GM12878 (cell line): ENCODE measurements at regions not wholly inside any gene's neighbourhood (a gene's known extent, or its start where the extent isn't known, plus 50 kb on each side); places are given as distances from the start of the nearest gene placed in this dataset.

Experiments
- ATAC-seq: fragments of 200-7000 bp; cut with Tn5 transposase; 3 replicates; pipeline ENCODE4 v1.9.1; 2020; ENCODE audit warnings: mild to moderate bottlenecking, moderate library complexity
- BruUV-seq: library from RNA; stranded (reverse); fragments of 400-500 nt; replicated peaks from 2 replicates; lab custom pipeline; 2021; lab: Mats Ljungman, UMichigan
- CTCF ChIA-PET: fragments of 300-600 bp; sonication (Branson Sonifier 250); formaldehyde crosslinking; extraction: SDS; loops from one replicate; lab custom pipeline; 2021; ENCODE audit warnings: inconsistent platforms; lab: Yijun Ruan, JAX
- POLR2A ChIA-PET: fragments of 350-600 bp; formaldehyde crosslinking; extraction: SDS; loops from one replicate; lab custom pipeline; 2021; ENCODE audit warnings: inconsistent platforms; lab: Charles Lee
- RAD21 ChIA-PET: fragments of 300-600 bp; sonication (Branson Sonifier 250); formaldehyde crosslinking; loops from one replicate; lab custom pipeline; 2023; ENCODE audit warnings: antibody characterized with exemption; ENCODE audit not compliant: unreplicated experiment; lab: Charles Lee
- SMC1A ChIA-PET: fragments of 300-600 bp; sonication (Branson Sonifier 250); formaldehyde crosslinking; loops from one replicate; lab custom pipeline; 2023; ENCODE audit not compliant: unreplicated experiment, uncharacterized antibody; lab: Charles Lee
- DNase-seq: peaks from one replicate; pipeline ENCODE4 v3.0.0-alpha.2; 2011; ENCODE audit warnings: low read depth, low spot score
- FAIRE-seq: peaks from 3 replicates; lab custom pipeline; 2011; peaks lifted over from hg19 to GRCh38; lab: Jason Lieb, UNC
- H2AFZ ChIP-seq: 2 replicates; pipeline ENCODE4 v1.6.0; 2011; ENCODE audit warnings: low read depth, low read length, control low read depth; ENCODE audit not compliant: control insufficient read depth
- H3K27ac ChIP-seq: 2 replicates; pipeline ENCODE4 v1.5.1; 2011; ENCODE audit warnings: control low read depth; ENCODE audit not compliant: control insufficient read depth, insufficient read depth
- H3K27me3 ChIP-seq, 2 experiments: replicated peaks in 1 of 2; 2 replicates each; pipeline versions ENCODE4 v1.6.0 to v1.6.1; 2011; ENCODE audit warnings: low read length in 1 of 2; ENCODE audit not compliant: control insufficient read depth in 2 of 2, insufficient read depth in 2 of 2
- H3K36me3 ChIP-seq, 2 experiments: 2 replicates each; pipeline ENCODE4 v1.5.1; 2011; ENCODE audit warnings: low read length in 1 of 2; ENCODE audit not compliant: control insufficient read depth in 2 of 2, insufficient read depth in 2 of 2
- H3K4me1 ChIP-seq: 2 replicates; pipeline ENCODE4 v1.6.1; 2011; ENCODE audit warnings: mild to moderate bottlenecking, low read length, moderate library complexity, mixed read lengths; ENCODE audit not compliant: control insufficient read depth, insufficient read depth
- H3K4me2 ChIP-seq: 2 replicates; pipeline ENCODE4 v1.6.0; 2011; ENCODE audit warnings: control low read depth; ENCODE audit not compliant: control insufficient read depth, insufficient read depth
- H3K4me3 ChIP-seq: fragments of 200-600 bp; sonication (generic); 2 replicates; pipeline ENCODE4 v1.5.1; 2016
- H3K79me2 ChIP-seq: 2 replicates; pipeline ENCODE4 v1.6.0; 2011; ENCODE audit warnings: low read length; ENCODE audit not compliant: control insufficient read depth, insufficient read depth
- H3K9ac ChIP-seq: 2 replicates; pipeline ENCODE4 v1.8.0; 2011; ENCODE audit warnings: low read length, control low read depth, mixed read lengths; ENCODE audit not compliant: control insufficient read depth, insufficient read depth
- H3K9me3 ChIP-seq: replicated peaks from 3 replicates; pipeline ENCODE4 v1.5.1; 2011; ENCODE audit warnings: mild to moderate bottlenecking, low read length; ENCODE audit not compliant: control insufficient read depth, insufficient read depth
- H4K20me1 ChIP-seq: 2 replicates; pipeline ENCODE4 v1.6.0; 2011; ENCODE audit not compliant: control insufficient read depth, insufficient read depth
- IRF4 ChIP-seq: IDR thresholded peaks from 2 replicates; pipeline ENCODE4 v1.6.1; 2011; ENCODE audit warnings: low read depth, low read length
- KAT2A ChIP-seq: conservative IDR thresholded peaks from 2 replicates; pipeline ENCODE4 v1.6.1; 2011; ENCODE audit warnings: low read depth, low read length; ENCODE audit not compliant: control insufficient read depth
- PKNOX1 ChIP-seq: fragments of 450-650 bp; IDR thresholded peaks from 2 replicates; pipeline ENCODE4 v1.6.1; 2016; ENCODE audit warnings: mild to moderate bottlenecking
- ZBTB4 ChIP-seq: fragments of 450-650 bp; formaldehyde crosslinking; IDR thresholded peaks from 2 replicates; pipeline ENCODE4 v1.4.0; 2022; ENCODE audit warnings: mild to moderate bottlenecking, moderate library complexity
- WGBS: methylation state at CpG from one replicate; pipeline ENCODE4 v1.1.6; 2016; ENCODE audit warnings: low lambda C conversion rate; ENCODE audit not compliant: insufficient replicate concordance, insufficient coverage; ENCODE audit errors: missing lambda C conversion rate; 5-methylcytosine and 5-hydroxymethylcytosine counted together
- in situ Hi-C: fragments of 300-500 bp; cut with MboI; formaldehyde crosslinking; loops from 9 replicates; pipeline ENCODE4 v1.14.3; 2018; ENCODE audit warnings: mixed read lengths
- intact Hi-C: fragments of 100-400 bp; cut with micrococcal nuclease; formaldehyde crosslinking; loops from one replicate; pipeline ENCODE4 v1.14.2; 2022; ENCODE audit not compliant: unreplicated experiment

GRCh38 chr4:170657761-170658160 is 568.0 kb upstream of the AADAT start:
- FAIRE-seq (no peak), ATAC-seq (no peak), DNase-seq (no peak)
- WGBS: 50% methylated on average over 2 of the region's 2 CpGs
- ChIA-PET POLR2A (no interaction called here), CTCF (no interaction called here), SMC1A (interaction anchor here (0.7 kb wide), 1 partner anchor 774 kb away, joined by 3 read pairs; no protein-coding TSS in a partner anchor), RAD21 (no interaction called here)
- no TSS peak for BruUV-seq
- no peaks in the 10 kb centered on the region for H3K36me3 ChIP-seq
- no peak overlapping the region for H3K9ac ChIP-seq
- no peaks in the 10 kb centered on the region for H3K79me2 ChIP-seq
- H4K20me1 ChIP-seq: no peaks in the 10 kb centered on the region
- H3K27me3 ChIP-seq: no peaks in the 10 kb centered on the region
- in situ Hi-C loops: no loop called here
- TF ChIP-seq KAT2A: no peak
- no peak for TF ChIP-seq IRF4
- no peak for TF ChIP-seq PKNOX1
- TF ChIP-seq ZBTB4 (CRISPR knock-in tag): no peak
- no peak overlapping the region for H3K4me3 ChIP-seq
- intact Hi-C loops: no loop called here
- H3K27ac ChIP-seq: no peak overlapping the region
- H3K4me2 ChIP-seq: no peak overlapping the region
- H2AFZ ChIP-seq: no peak overlapping the region
- H3K4me1 ChIP-seq: no peaks in the 10 kb centered on the region
- H3K9me3 ChIP-seq: no peaks in the 10 kb centered on the region; the same call in 2 of the 3 replicates
